GM23248 (cell line): ENCODE measurements at regions not wholly inside any gene's neighbourhood (a gene's known extent, or its start where the extent isn't known, plus 50 kb on each side); places are given as distances from the start of the nearest gene placed in this dataset.

Experiments used
- DNase-seq: peaks from one replicate; pipeline ENCODE4 v3.0.0-alpha.2; 2015
- H2AFZ ChIP-seq: fragments of 200-600 bp; sonication (generic); 2 replicates; pipeline ENCODE4 v1.6.1; 2016; ENCODE audit warnings: antibody characterized with exemption
- H3F3A ChIP-seq: fragments of 200-600 bp; sonication (generic); 2 replicates; pipeline ENCODE4 v1.6.1; 2016; ENCODE audit warnings: mild to moderate bottlenecking, antibody characterized with exemption, mixed run types; ENCODE audit not compliant: insufficient read depth
- H3K27ac ChIP-seq: fragments of 200-600 bp; sonication (generic); 2 replicates; pipeline ENCODE4 v1.5.1; 2016; ENCODE audit warnings: mild to moderate bottlenecking
- H3K27me3 ChIP-seq: fragments of 200-600 bp; sonication (generic); replicated peaks from 2 replicates; pipeline ENCODE4 v1.6.1; 2016; ENCODE audit warnings: mild to moderate bottlenecking; ENCODE audit not compliant: insufficient read depth
- H3K36me3 ChIP-seq: fragments of 200-600 bp; sonication (generic); 2 replicates; pipeline ENCODE4 v1.6.1; 2016; ENCODE audit warnings: low read depth, mild to moderate bottlenecking
- H3K4me1 ChIP-seq: fragments of 200-600 bp; sonication (generic); 2 replicates; pipeline ENCODE4 v1.6.1; 2016; ENCODE audit warnings: mild to moderate bottlenecking; ENCODE audit not compliant: insufficient read depth
- H3K4me2 ChIP-seq: fragments of 200-600 bp; sonication (generic); one replicate; pipeline ENCODE4 v1.6.1; 2016; ENCODE audit warnings: mild to moderate bottlenecking; ENCODE audit not compliant: unreplicated experiment
- H3K4me3 ChIP-seq: fragments of 200-600 bp; sonication (generic); 2 replicates; pipeline ENCODE4 v1.5.1; 2016; ENCODE audit warnings: mild to moderate bottlenecking
- H3K79me2 ChIP-seq: fragments of 200-600 bp; sonication (generic); 2 replicates; pipeline ENCODE4 v1.6.1; 2016; ENCODE audit warnings: mild to moderate bottlenecking; ENCODE audit not compliant: insufficient read depth
- H3K9ac ChIP-seq: fragments of 200-600 bp; sonication (generic); 2 replicates; pipeline ENCODE4 v1.6.1; 2016; ENCODE audit warnings: mild to moderate bottlenecking
- H3K9me2 ChIP-seq: fragments of 200-600 bp; sonication (generic); 2 replicates; pipeline ENCODE4 v1.6.1; 2016; ENCODE audit warnings: mixed run types, mild to moderate bottlenecking, moderate library complexity; ENCODE audit not compliant: insufficient read depth
- H3K9me3 ChIP-seq: fragments of 200-600 bp; sonication (generic); one replicate; pipeline ENCODE4 v1.6.1; 2017; ENCODE audit warnings: low read depth
- H4K20me1 ChIP-seq: fragments of 200-600 bp; sonication (generic); 2 replicates; pipeline ENCODE4 v1.6.0; 2016; ENCODE audit not compliant: insufficient read depth
- EZH2 ChIP-seq: fragments of 200-600 bp; sonication (generic); IDR thresholded peaks from 2 replicates; pipeline ENCODE4 v1.6.1; 2018; ENCODE audit warnings: antibody characterized with exemption, mild to moderate bottlenecking; ENCODE audit not compliant: insufficient read depth, poor library complexity, severe bottlenecking
- EZH2phosphoT487 ChIP-seq: fragments of 200-600 bp; sonication (generic); IDR thresholded peaks from 2 replicates; pipeline ENCODE4 v1.6.1; 2018; ENCODE audit warnings: antibody characterized with exemption, moderate library complexity, mild to moderate bottlenecking, low read depth; ENCODE audit not compliant: insufficient read depth
- WGBS, 2 experiments: methylation state at CpG; one replicate each; pipeline ENCODE4 v1.1.6; 2015 to 2017; ENCODE audit warnings: low lambda C conversion rate in 2 of 2, low coverage in 1 of 2; ENCODE audit errors: missing lambda C conversion rate in 2 of 2; 5-methylcytosine and 5-hydroxymethylcytosine counted together
- in situ Hi-C: fragments of 300-500 bp; cut with MboI; formaldehyde crosslinking; loops from 2 replicates; pipeline ENCODE4 v1.15.0; 2020

GRCh38 chr5:74341221-74341620, 299.3 kb downstream of the ENC1 start:
- H3K9ac ChIP-seq, result no peak overlapping the region
- H2AFZ ChIP-seq, result no peak overlapping the region
- H3K4me1 ChIP-seq, result no peaks in the 10 kb centered on the region
- H3F3A ChIP-seq, result no peaks in the 10 kb centered on the region
- H3K36me3 ChIP-seq, result no peaks in the 10 kb centered on the region
- 71 to 94% methylated on average over 2 of the region's 2 CpGs for WGBS, 2 experiments
- H4K20me1 ChIP-seq, result no peaks in the 10 kb centered on the region
- no peak overlapping the region for H3K4me3 ChIP-seq
- H3K9me3 ChIP-seq, result no peaks in the 10 kb centered on the region
- no peaks in the 10 kb centered on the region for H3K27me3 ChIP-seq
- no peak for DNase-seq
- TF ChIP-seq EZH2phosphoT487 (no peak), EZH2 (no peak)
- H3K27ac ChIP-seq, result no peak overlapping the region
- no peaks in the 10 kb centered on the region for H3K9me2 ChIP-seq
- in situ Hi-C loops, result no loop called here
- no peaks in the 10 kb centered on the region for H3K79me2 ChIP-seq
- H3K4me2 ChIP-seq, result no peak overlapping the region

DNA sequence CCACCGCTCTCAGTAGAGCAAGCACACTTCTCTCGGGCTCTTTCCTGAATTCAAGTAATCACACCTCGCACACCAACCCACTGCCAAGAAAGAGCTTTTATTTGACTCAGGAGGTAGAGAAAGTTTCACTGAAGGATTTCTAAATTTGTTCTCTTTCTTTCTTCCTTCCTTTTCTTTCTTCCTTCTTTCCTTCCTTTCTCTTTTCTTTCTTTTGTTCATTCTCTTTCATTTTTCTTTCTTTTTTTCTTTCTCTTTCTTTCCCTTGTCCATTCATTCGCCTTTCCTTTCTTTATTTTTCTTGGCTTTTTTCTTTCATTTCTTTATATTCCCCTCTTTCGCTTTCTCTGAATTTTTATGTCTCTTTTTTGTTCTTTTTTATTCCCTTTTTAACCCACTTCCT, 300.1 kb downstream of the ENC1 start:
- no peaks in the 10 kb centered on the region for H3K4me1 ChIP-seq
- 90 to 91% methylated on average over 5 of the region's 5 CpGs for WGBS, 2 experiments
- H3K27me3 ChIP-seq, result no peaks in the 10 kb centered on the region
- no peak overlapping the region for H3K9ac ChIP-seq
- H3K36me3 ChIP-seq, result no peaks in the 10 kb centered on the region
- H4K20me1 ChIP-seq, result no peaks in the 10 kb centered on the region
- no peak for DNase-seq
- no peaks in the 10 kb centered on the region for H3K79me2 ChIP-seq
- no peaks in the 10 kb centered on the region for H3K9me3 ChIP-seq
- H3K27ac ChIP-seq, result no peak overlapping the region
- H3F3A ChIP-seq, result no peaks in the 10 kb centered on the region
- no peak overlapping the region for H2AFZ ChIP-seq
- no peak overlapping the region for H3K4me2 ChIP-seq
- TF ChIP-seq EZH2 (no peak), EZH2phosphoT487 (no peak)
- no peak overlapping the region for H3K4me3 ChIP-seq
- no peaks in the 10 kb centered on the region for H3K9me2 ChIP-seq
- in situ Hi-C loops, result no loop called here

GRCh38 chr5:74337984-74338310, 302.6 kb downstream of the ENC1 start:
- Histone ChIP-seq H3K9me3 (no peaks in the 10 kb centered on the region), H4K20me1 (no peaks in the 10 kb centered on the region), H3K4me3 (no peak overlapping the region), H3K27me3 (no peaks in the 10 kb centered on the region), H3K4me1 (no peaks in the 10 kb centered on the region), H3K9ac (no peak overlapping the region), H2AFZ (no peak overlapping the region), H3F3A (no peaks in the 10 kb centered on the region), H3K79me2 (no peaks in the 10 kb centered on the region), H3K27ac (no peak overlapping the region), H3K4me2 (no peak overlapping the region), H3K36me3 (no peaks in the 10 kb centered on the region), H3K9me2 (no peaks in the 10 kb centered on the region)
- no peak for TF ChIP-seq EZH2
- no peak for TF ChIP-seq EZH2phosphoT487
- 66 to 94% methylated on average over 1 of the region's 1 CpG for WGBS, 2 experiments
- DNase-seq, result no peak
- in situ Hi-C loops, result no loop called here

DNA sequence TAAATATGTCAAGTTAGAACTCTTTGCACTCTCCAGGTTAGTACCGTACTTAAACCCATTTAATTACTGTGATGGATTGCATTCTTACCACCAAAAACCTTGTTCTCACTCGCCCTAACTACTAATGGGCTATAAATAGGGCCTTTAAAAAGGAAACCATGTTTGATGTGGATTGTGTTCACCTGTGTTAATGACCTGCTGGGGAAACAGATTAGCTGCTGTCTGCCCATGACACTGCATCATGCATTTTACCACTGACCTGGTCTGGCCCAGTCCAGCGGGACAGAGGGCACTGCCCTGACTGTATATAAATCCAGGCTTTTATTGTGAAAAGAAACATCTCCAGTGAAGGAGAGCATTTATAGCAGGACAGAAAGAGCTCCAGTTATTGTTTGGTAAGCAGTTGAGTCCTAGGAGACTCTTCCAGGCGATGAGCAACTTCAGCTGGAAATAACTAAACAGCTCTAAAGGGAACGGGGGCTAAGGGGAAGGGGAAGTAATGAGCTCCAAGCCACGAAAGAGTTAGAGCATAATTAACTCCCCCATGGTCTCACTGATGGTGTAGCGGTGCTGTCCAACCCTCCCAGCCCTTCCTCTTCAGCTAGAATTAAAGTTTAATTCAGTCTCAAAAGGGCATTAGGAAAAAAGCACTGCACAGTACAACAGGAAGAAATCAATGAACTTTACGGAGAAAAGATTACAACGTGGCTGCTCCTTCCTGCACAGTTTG, 303.1 kb downstream of the ENC1 start:
- no peaks in the 10 kb centered on the region for H3K27me3 ChIP-seq
- DNase-seq, result no peak
- no peaks in the 10 kb centered on the region for H4K20me1 ChIP-seq
- no peaks in the 10 kb centered on the region for H3K4me1 ChIP-seq
- no peak for TF ChIP-seq EZH2phosphoT487
- no peak for TF ChIP-seq EZH2
- H3K27ac ChIP-seq, result no peak overlapping the region
- no peak overlapping the region for H2AFZ ChIP-seq
- no peaks in the 10 kb centered on the region for H3F3A ChIP-seq
- H3K79me2 ChIP-seq, result no peaks in the 10 kb centered on the region
- 72 to 73% methylated on average over 9 of the region's 9 CpGs for WGBS, 2 experiments
- no peaks in the 10 kb centered on the region for H3K9me2 ChIP-seq
- no peaks in the 10 kb centered on the region for H3K9me3 ChIP-seq
- H3K4me3 ChIP-seq, result no peak overlapping the region
- H3K9ac ChIP-seq, result no peak overlapping the region
- in situ Hi-C loops, result no loop called here
- no peak overlapping the region for H3K4me2 ChIP-seq
- no peaks in the 10 kb centered on the region for H3K36me3 ChIP-seq

DNA sequence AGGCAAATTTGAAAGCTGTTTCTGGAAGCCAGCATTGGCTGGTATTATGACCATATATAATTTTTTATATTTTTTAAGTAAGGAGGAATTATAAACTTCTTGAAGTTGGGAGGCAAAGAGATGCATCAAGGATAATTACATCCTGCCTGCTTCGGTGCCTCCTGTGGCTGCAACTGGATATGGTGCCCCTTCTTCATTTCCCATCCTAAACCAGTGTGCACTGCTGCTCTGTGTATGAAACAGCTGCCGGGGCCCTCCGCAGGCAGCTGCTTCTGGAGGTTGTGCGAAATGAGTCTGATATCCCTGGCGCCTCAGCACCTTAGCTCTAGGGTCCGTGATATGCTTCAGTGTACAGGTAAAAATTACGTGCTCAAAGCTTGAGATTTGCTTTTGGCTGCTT, 304.2 kb downstream of the ENC1 start:
- H3K27ac ChIP-seq, result no peak overlapping the region
- H3K9me3 ChIP-seq, result no peaks in the 10 kb centered on the region
- no peaks in the 10 kb centered on the region for H3K79me2 ChIP-seq
- no peak overlapping the region for H3K4me2 ChIP-seq
- no peaks in the 10 kb centered on the region for H3K9me2 ChIP-seq
- no peak overlapping the region for H2AFZ ChIP-seq
- 91 to 94% methylated on average over 7 of the region's 7 CpGs for WGBS, 2 experiments
- no peak overlapping the region for H3K9ac ChIP-seq
- H3F3A ChIP-seq, result no peaks in the 10 kb centered on the region
- H3K4me3 ChIP-seq, result no peak overlapping the region
- peak; percentile 8 for DNase-seq
- H3K27me3 ChIP-seq, result no peaks in the 10 kb centered on the region
- TF ChIP-seq EZH2phosphoT487 (no peak), EZH2 (no peak)
- no peaks in the 10 kb centered on the region for H3K36me3 ChIP-seq
- no peaks in the 10 kb centered on the region for H4K20me1 ChIP-seq
- in situ Hi-C loops, result no loop called here
- H3K4me1 ChIP-seq, result no peaks in the 10 kb centered on the region
